ENCODE measurements at regions not wholly inside any gene's neighbourhood (a gene's known extent, or its start where the extent isn't known, plus 50 kb on each side); places are given as distances from the start of the nearest gene placed in this dataset.
A peak's percentile ranks its signal among the peaks of the same experiment; 100 is the strongest.

DNA sequence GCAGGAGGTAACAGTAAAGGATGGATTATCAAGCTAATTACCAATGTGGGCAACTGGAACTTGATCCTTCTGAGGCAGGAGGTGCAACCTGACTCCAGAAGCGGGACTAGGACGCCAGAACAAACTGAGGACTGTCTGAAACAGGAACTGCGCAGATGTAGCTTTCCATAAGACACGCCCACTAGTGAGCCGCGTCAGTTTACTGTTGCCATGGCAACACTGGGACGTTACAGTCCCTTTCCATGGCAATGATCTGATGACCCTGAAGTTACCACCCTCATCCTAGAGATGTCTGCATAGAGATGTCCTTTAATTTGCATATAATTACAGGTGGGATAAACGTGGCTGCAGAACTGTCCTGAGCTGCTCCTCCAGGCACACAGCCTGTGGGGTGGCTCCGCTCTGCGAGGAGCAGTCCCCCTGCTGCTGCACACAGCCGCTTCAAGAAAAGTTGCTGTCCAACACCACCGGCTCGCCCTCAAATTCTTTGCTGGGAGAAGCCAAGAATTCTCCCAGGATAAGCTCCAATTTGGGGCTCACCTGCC, 816.6 kb downstream of the UQCRFS1 start:
- no peaks in the 10 kb centered on the region for H3K9me3 ChIP-seq (ENCODE audit: control insufficient read depth in 2 of 2, low read length in 2 of 2)
- no peaks in the 10 kb centered on the region for H3K4me1 ChIP-seq (ENCODE audit: control insufficient read depth, insufficient read depth, low read length, poor library complexity, severe bottlenecking)
- Mint-ChIP-seq H3K36me3 (no peaks in the 10 kb centered on the region), H3K4me1 (peaks cover 0 to 5% (median 2%) of the 10 kb centered on the region in 4 donors), H3K4me3 (no peak overlapping the region), H3K27ac (no peak overlapping the region), H3K9me3 (peaks cover 0 to 16% (median 2%) of the 10 kb centered on the region in 7 donors), H3K27me3 (no peaks in the 10 kb centered on the region)
- H3K4me3 ChIP-seq (ENCODE audit: low read depth, low read length): no peak overlapping the region
- no peak overlapping the region for H3K27ac ChIP-seq (ENCODE audit: insufficient read depth, low read length, poor library complexity, severe bottlenecking)
- DNase-seq (no peak), ATAC-seq (ENCODE audit: low read depth in 2 of 2) (no peak)
- H3K27me3 ChIP-seq (ENCODE audit: control insufficient read depth, insufficient read depth, low read length): no peaks in the 10 kb centered on the region
- H3K36me3 ChIP-seq (ENCODE audit: control insufficient read depth, insufficient read depth, low read length): no peaks in the 10 kb centered on the region

DNA sequence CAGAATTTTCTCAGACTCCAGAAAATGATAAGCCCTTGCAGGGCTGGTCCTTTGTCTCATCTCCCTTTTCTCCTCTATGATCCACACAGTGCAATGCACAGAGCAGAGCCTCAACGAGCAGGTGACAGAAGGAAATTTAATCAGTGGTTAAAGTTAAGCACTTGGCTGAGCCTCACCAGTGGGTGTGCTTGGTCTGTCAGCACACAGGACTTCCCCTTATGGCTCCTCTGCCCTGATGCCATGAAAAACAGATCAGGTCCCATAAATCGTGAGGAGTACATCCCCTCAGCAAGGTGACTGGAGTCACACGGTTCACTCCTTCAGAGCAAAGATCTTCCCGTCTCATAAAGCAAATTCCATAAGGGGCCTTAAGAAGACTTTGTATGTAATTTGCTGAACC, 818.2 kb downstream of the UQCRFS1 start:
- Mint-ChIP-seq H3K36me3 (no peaks in the 10 kb centered on the region), H3K27me3 (no peaks in the 10 kb centered on the region), H3K27ac (peak overlapping the region in 1 of 3 donors; percentile 93), H3K9me3 (peaks cover 2 to 13% (median 4%) of the 10 kb centered on the region in 7 donors), H3K4me3 (no peak overlapping the region), H3K4me1 (peaks cover 0 to 5% (median 2%) of the 10 kb centered on the region in 4 donors)
- ATAC-seq (ENCODE audit: low read depth in 2 of 2) (no peak), DNase-seq (no peak)
- H3K9me3 ChIP-seq (ENCODE audit: control insufficient read depth in 2 of 2, low read length in 2 of 2): no peaks in the 10 kb centered on the region
- H3K4me3 ChIP-seq (ENCODE audit: low read depth, low read length): no peak overlapping the region
- no peaks in the 10 kb centered on the region for H3K4me1 ChIP-seq (ENCODE audit: control insufficient read depth, insufficient read depth, low read length, poor library complexity, severe bottlenecking)
- no peaks in the 10 kb centered on the region for H3K27me3 ChIP-seq (ENCODE audit: control insufficient read depth, insufficient read depth, low read length)
- H3K36me3 ChIP-seq (ENCODE audit: control insufficient read depth, insufficient read depth, low read length): no peaks in the 10 kb centered on the region
- no peak overlapping the region for H3K27ac ChIP-seq (ENCODE audit: insufficient read depth, low read length, poor library complexity, severe bottlenecking)

DNA sequence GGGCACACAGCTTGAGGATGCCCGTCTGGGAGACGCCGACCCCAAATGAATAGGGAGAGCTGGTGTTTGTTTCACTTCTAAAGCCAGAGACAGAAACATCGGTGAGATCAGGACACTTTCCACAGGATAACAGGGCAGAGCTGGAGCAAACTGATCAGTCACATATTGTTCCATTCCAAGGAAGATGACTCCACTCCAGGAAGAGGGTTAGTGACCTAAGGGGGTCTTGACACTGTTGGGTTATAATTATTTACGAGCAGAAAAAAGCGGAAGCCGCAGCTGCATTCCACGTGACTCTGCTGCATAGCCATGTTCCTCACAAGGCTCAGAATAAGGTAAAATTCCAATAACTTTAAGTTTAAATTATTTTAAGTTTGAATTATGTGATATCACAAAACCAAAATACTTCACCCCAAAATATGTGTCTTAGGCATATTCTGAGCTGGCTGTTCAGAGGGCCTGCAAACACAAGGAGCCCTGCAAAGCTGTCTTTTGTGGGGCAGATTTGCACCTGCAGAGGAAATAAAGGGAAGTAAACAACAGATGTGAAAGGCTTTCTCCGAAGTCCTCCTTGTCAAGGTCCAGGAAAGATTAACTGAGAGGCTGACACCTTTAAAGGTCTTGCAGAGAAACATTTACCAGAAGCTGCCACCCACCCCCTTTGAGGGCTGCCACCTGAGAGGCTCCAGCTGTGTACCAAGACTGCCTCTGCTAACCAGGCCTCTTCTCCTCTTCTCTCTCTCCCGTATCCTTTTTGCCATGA, 819.2 kb downstream of the UQCRFS1 start:
- peak; percentile 80 for ATAC-seq (ENCODE audit: low read depth in 2 of 2)
- Mint-ChIP-seq H3K36me3 (no peaks in the 10 kb centered on the region), H3K4me1 (peaks cover 0 to 5% (median 2%) of the 10 kb centered on the region in 4 donors), H3K4me3 (no peak overlapping the region), H3K27me3 (no peaks in the 10 kb centered on the region), H3K27ac (peak overlapping the region in 1 of 3 donors; percentile 93), H3K9me3 (peaks cover 2 to 16% (median 4%) of the 10 kb centered on the region in 7 donors)
- no peak overlapping the region for H3K4me3 ChIP-seq (ENCODE audit: low read depth, low read length)
- H3K9me3 ChIP-seq (ENCODE audit: control insufficient read depth in 2 of 2, low read length in 2 of 2): no peaks in the 10 kb centered on the region
- H3K4me1 ChIP-seq (ENCODE audit: control insufficient read depth, insufficient read depth, low read length, poor library complexity, severe bottlenecking): no peaks in the 10 kb centered on the region
- H3K27me3 ChIP-seq (ENCODE audit: control insufficient read depth, insufficient read depth, low read length): no peaks in the 10 kb centered on the region
- H3K36me3 ChIP-seq (ENCODE audit: control insufficient read depth, insufficient read depth, low read length): no peaks in the 10 kb centered on the region
- DNase-seq: peak in 1 of 3 donors; percentile 28
- no peak overlapping the region for H3K27ac ChIP-seq (ENCODE audit: insufficient read depth, low read length, poor library complexity, severe bottlenecking)

DNA sequence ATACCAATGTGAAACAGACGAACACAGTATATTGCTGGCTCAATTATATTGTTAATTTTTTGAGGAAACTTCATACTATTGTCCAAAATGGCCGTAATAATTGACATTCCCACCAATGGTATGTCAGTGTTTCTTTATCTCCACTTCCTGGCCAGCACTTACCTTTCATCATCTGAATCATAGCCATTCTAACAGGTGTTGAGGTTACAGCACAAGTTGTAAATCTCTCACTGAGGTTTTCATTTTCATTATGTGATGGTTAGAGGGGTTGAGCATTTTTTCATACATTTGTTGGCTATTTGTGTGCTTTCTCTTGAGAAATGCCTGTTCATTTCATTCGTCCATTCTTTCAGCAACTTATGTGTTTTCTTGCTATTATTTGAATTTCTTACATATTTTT, 824.0 kb downstream of the UQCRFS1 start:
- ATAC-seq (ENCODE audit: low read depth in 2 of 2) (no peak), DNase-seq (no peak)
- Mint-ChIP-seq H3K4me3 (no peak overlapping the region), H3K27ac (no peak overlapping the region), H3K4me1 (peaks cover 0 to 4% (median under 1%) of the 10 kb centered on the region in 4 donors), H3K9me3 (peaks cover 2 to 13% (median 10%) of the 10 kb centered on the region in 7 donors), H3K36me3 (no peaks in the 10 kb centered on the region), H3K27me3 (no peaks in the 10 kb centered on the region)
- H3K36me3 ChIP-seq (ENCODE audit: control insufficient read depth, insufficient read depth, low read length): no peaks in the 10 kb centered on the region
- H3K27ac ChIP-seq (ENCODE audit: insufficient read depth, low read length, poor library complexity, severe bottlenecking): no peak overlapping the region
- no peaks in the 10 kb centered on the region for H3K27me3 ChIP-seq (ENCODE audit: control insufficient read depth, insufficient read depth, low read length)
- H3K4me1 ChIP-seq (ENCODE audit: control insufficient read depth, insufficient read depth, low read length, poor library complexity, severe bottlenecking): no peaks in the 10 kb centered on the region
- no peak overlapping the region for H3K4me3 ChIP-seq (ENCODE audit: low read depth, low read length)
- H3K9me3 ChIP-seq (ENCODE audit: control insufficient read depth in 2 of 2, low read length in 2 of 2): no peaks in the 10 kb centered on the region

DNA sequence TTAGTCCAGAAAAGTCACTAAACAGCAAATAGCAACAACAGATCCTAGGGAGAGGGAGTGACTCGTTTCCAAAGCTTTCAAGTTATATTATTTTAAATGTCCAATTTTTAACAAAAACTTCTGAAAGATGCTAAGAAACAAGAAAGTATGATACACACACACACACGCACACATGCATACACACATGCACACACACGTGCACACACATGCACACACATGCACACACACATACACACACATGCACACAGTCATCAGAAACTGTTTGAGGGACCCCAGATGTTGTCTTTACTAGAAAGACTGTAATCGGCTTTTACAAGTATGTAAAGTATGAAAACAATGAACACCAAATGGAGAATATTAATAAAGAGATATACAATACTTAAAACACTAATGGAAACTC, 825.4 kb downstream of the UQCRFS1 start:
- no peak for ATAC-seq (ENCODE audit: low read depth in 2 of 2)
- Mint-ChIP-seq H3K27ac (no peak overlapping the region), H3K4me3 (no peak overlapping the region), H3K27me3 (no peaks in the 10 kb centered on the region), H3K36me3 (no peaks in the 10 kb centered on the region), H3K9me3 (peaks cover 2 to 14% (median 10%) of the 10 kb centered on the region in 7 donors), H3K4me1 (no peaks in the 10 kb centered on the region)
- Histone ChIP-seq H3K4me1 (ENCODE audit: control insufficient read depth, insufficient read depth, low read length, poor library complexity, severe bottlenecking) (no peaks in the 10 kb centered on the region), H3K36me3 (ENCODE audit: control insufficient read depth, insufficient read depth, low read length) (no peaks in the 10 kb centered on the region), H3K9me3 (ENCODE audit: control insufficient read depth in 2 of 2, low read length in 2 of 2) (no peaks in the 10 kb centered on the region), H3K4me3 (ENCODE audit: low read depth, low read length) (no peak overlapping the region), H3K27ac (ENCODE audit: insufficient read depth, low read length, poor library complexity, severe bottlenecking) (no peak overlapping the region), H3K27me3 (ENCODE audit: control insufficient read depth, insufficient read depth, low read length) (no peaks in the 10 kb centered on the region)
- DNase-seq: no peak

DNA sequence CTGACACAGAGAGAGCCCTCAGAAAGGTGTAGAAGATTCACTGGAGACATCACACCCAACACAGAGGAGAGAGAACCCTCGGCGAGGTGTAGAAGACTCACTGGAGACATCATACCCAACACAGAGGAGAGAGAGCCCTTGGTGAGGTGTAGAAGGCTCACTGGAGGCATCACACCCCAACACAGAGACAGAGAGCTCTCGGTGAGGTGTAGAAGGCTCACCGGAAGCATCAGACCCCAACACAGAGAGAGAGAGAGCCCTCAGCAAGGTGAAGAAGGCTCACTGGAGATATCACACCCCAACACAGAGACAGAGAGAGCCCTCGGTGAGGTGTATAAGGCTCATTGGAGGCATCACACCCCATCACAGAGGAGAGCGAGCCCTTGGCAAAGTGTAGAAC, 826.5 kb downstream of the UQCRFS1 start:
- Histone ChIP-seq H3K4me3 (ENCODE audit: low read depth, low read length) (no peak overlapping the region), H3K9me3 (ENCODE audit: control insufficient read depth in 2 of 2, low read length in 2 of 2) (peaks cover 0 to 2% of the 10 kb centered on the region in 2 experiments), H3K4me1 (ENCODE audit: control insufficient read depth, insufficient read depth, low read length, poor library complexity, severe bottlenecking) (no peaks in the 10 kb centered on the region), H3K27me3 (ENCODE audit: control insufficient read depth, insufficient read depth, low read length) (no peaks in the 10 kb centered on the region), H3K36me3 (ENCODE audit: control insufficient read depth, insufficient read depth, low read length) (no peaks in the 10 kb centered on the region), H3K27ac (ENCODE audit: insufficient read depth, low read length, poor library complexity, severe bottlenecking) (no peak overlapping the region)
- H3K36me3 Mint-ChIP-seq: no peaks in the 10 kb centered on the region
- DNase-seq (no peak), ATAC-seq (ENCODE audit: low read depth in 2 of 2) (peak; percentile 47 to 51)
- H3K4me3 Mint-ChIP-seq: peak overlapping the region in 1 of 4 donors; percentile 39
- no peaks in the 10 kb centered on the region for H3K27me3 Mint-ChIP-seq
- no peaks in the 10 kb centered on the region for H3K4me1 Mint-ChIP-seq
- peak overlapping the region in 1 of 3 donors; percentile 99 for H3K27ac Mint-ChIP-seq
- H3K9me3 Mint-ChIP-seq: peaks cover 2 to 14% (median 10%) of the 10 kb centered on the region in 7 donors

DNA sequence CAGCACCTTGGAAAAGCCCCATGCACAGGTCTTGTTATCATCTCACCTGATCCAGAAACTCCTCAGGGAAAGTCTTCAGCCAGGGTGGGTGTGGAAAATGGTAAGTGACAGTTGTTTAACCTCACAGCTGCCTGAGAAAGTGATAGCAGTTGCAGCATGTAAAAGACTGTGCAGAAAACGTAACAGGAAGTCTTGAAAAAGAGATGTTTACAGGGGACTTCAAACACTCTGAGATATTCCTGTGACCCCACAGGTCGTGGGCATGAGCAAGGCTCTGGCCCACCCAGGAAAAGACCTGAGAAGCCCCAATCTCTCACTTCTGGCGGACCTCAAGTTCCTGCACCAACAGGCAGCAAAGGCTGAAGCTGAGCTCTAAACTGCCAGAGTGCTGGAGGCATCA, 826.9 kb downstream of the UQCRFS1 start:
- peaks cover 0 to 2% of the 10 kb centered on the region in 2 experiments for H3K9me3 ChIP-seq (ENCODE audit: control insufficient read depth in 2 of 2, low read length in 2 of 2)
- no peaks in the 10 kb centered on the region for H3K4me1 Mint-ChIP-seq
- peak overlapping the region in 1 of 3 donors; percentile 99 for H3K27ac Mint-ChIP-seq
- no peak overlapping the region for H3K27ac ChIP-seq (ENCODE audit: insufficient read depth, low read length, poor library complexity, severe bottlenecking)
- DNase-seq (no peak), ATAC-seq (ENCODE audit: low read depth in 2 of 2) (peak; percentile 46 to 62)
- H3K27me3 Mint-ChIP-seq: no peaks in the 10 kb centered on the region
- H3K4me1 ChIP-seq (ENCODE audit: control insufficient read depth, insufficient read depth, low read length, poor library complexity, severe bottlenecking): no peaks in the 10 kb centered on the region
- H3K4me3 Mint-ChIP-seq: peak overlapping the region in 1 of 4 donors; percentile 68
- no peaks in the 10 kb centered on the region for H3K36me3 Mint-ChIP-seq
- peak overlapping the region; percentile 11 for H3K4me3 ChIP-seq (ENCODE audit: low read depth, low read length)
- peaks cover 2 to 14% (median 10%) of the 10 kb centered on the region in 7 donors for H3K9me3 Mint-ChIP-seq
- H3K36me3 ChIP-seq (ENCODE audit: control insufficient read depth, insufficient read depth, low read length): no peaks in the 10 kb centered on the region
- H3K27me3 ChIP-seq (ENCODE audit: control insufficient read depth, insufficient read depth, low read length): no peaks in the 10 kb centered on the region

DNA sequence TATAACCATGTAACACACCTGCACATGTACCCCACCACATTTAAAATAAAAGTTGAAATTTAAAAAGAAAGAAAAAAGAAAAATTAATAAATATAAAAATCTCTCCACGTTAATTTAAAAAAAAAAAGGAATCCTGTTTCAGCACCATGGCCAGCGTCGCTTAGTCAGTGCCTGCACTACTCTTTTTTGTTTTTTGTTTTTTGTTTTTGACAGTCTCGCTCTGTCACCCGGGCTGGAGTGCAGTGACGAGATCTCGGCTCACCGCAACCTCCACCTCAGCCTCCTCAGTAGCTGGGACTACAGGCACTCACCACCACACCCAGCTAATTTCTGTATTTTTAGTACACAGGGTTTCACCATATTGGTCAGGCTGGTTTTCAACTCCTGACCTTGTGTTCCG, 835.9 kb downstream of the UQCRFS1 start:
- Histone ChIP-seq H3K36me3 (ENCODE audit: control insufficient read depth, insufficient read depth, low read length) (no peaks in the 10 kb centered on the region), H3K4me3 (ENCODE audit: low read depth, low read length) (no peak overlapping the region), H3K9me3 (ENCODE audit: control insufficient read depth in 2 of 2, low read length in 2 of 2) (peaks cover 0 to 4% of the 10 kb centered on the region in 2 experiments), H3K4me1 (ENCODE audit: control insufficient read depth, insufficient read depth, low read length, poor library complexity, severe bottlenecking) (no peaks in the 10 kb centered on the region), H3K27ac (ENCODE audit: insufficient read depth, low read length, poor library complexity, severe bottlenecking) (no peak overlapping the region), H3K27me3 (ENCODE audit: control insufficient read depth, insufficient read depth, low read length) (no peaks in the 10 kb centered on the region)
- no peaks in the 10 kb centered on the region for H3K36me3 Mint-ChIP-seq
- no peak overlapping the region for H3K27ac Mint-ChIP-seq
- peaks cover 0 to 16% (median 9%) of the 10 kb centered on the region in 7 donors for H3K9me3 Mint-ChIP-seq
- no peak for DNase-seq
- no peak for ATAC-seq (ENCODE audit: low read depth in 2 of 2)
- H3K27me3 Mint-ChIP-seq: no peaks in the 10 kb centered on the region
- H3K4me1 Mint-ChIP-seq: no peaks in the 10 kb centered on the region
- H3K4me3 Mint-ChIP-seq: no peak overlapping the region

All from CD4-positive, CD25-positive, alpha-beta regulatory T cell (primary cell).